HG03442 (cell line): ENCODE measurements at regions not wholly inside any gene's neighbourhood (a gene's known extent, or its start where the extent isn't known, plus 50 kb on each side); places are given as distances from the start of the nearest gene placed in this dataset.
"Not testable (repeated sequence)": the region's sequence is repeated elsewhere in the genome, so short reads cannot be mapped to it uniquely, and the experiment has no call there.

ENCODE experiments used
- ATAC-seq: cut with Tn5 transposase; IDR thresholded peaks from one replicate; pipeline ENCODE4 v1.9.1; 2021; ENCODE audit warnings: mild to moderate bottlenecking, moderate library complexity; ENCODE audit not compliant: unreplicated experiment

DNA sequence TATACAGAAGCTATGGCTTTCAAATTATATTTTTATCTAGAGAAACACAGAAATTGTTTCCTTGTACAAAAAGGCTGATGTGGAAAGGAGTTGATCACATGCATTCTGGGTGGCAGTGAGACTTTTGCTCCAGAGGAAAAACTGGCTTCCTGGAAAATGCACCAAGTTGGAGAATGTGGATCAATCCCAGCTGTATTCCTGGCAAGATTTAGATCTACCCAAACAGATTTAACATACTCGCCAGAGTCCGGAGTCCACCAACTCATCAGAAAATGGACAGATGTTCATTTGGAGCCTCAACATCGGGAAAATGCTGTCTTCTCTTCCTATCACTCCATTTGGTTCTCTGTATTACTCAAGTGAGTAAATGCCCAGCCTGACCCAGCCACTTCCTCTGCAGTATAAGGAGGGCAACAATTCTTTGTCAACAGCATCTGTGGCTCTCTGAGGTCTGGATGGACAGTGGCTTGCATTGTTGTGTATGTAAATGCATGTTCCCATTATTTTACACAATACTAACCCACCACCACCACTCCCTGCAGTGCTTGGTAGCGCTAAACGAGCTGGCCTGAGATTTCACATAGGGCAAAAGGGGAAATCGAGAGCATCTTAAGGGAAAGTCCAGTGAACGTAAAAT lies 226.2 kb upstream of the IRF2BP2 start:
- ATAC-seq = no peak

DNA sequence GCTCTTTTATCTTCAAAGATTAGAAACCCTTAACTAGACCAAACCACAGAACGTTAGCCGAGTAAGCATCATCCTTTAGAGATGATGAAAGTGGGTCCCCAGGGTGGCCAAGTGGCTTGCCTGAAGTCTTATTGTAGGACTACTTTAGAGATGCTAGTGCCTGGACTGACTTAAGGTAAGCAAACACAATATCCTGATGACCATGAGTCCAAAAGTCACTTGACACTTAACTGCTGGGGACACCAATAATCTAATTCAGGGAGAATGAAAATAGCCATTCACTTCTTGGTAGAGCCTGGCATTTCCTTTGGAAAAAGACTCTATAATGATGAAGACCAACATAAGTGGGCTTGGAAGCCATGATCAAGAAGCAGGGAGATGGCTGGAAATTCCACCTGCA lies 225.3 kb upstream of the IRF2BP2 start:
- no peak for ATAC-seq

DNA sequence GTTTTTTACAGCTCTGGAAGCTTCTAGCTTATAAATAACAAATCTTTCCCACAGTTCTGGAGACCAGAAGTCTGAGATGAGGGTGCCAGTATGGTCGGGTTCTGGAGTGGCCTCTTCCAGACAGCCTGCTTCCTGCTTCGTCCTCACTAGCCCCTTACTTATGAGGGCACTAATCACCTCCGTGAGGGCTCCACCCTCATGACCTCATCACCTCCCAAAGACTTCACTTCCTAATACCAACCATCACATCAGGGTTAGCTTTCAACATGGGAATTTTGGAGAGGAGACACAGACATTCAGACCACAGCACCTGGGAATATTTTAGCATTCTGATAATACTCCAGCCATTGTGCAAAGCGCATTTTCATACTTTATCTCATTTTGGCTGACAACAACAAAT lies 223.7 kb upstream of the IRF2BP2 start:
- ATAC-seq = no peak

- ATAC-seq = no peak
These were observed 223.1 kb upstream of the IRF2BP2 start for GRCh38 chr1:234833118-234833517.

DNA sequence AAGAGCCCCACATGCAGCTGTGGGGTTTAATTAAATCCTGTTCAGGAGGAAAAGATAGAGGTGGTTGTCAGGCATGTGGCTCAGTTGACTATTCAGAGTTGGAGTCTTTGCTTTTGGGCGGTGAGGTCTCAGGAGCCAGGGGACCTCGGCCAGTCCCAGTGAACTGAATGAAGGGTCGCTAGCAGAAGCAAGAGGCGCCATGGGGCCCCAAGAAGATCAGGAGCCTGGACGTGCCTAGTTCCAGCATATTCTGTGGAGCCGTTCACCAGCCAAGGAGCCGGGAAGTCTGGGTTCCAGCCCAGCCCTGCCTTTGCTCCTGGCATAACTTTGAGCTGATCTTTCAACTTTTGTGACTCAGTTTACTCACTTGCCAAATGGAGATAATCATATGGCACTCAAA lies 217.7 kb upstream of the IRF2BP2 start:
- ATAC-seq = no peak

- ATAC-seq = no peak
These were observed 217.2 kb upstream of the IRF2BP2 start for GRCh38 chr1:234827181-234827580.

DNA sequence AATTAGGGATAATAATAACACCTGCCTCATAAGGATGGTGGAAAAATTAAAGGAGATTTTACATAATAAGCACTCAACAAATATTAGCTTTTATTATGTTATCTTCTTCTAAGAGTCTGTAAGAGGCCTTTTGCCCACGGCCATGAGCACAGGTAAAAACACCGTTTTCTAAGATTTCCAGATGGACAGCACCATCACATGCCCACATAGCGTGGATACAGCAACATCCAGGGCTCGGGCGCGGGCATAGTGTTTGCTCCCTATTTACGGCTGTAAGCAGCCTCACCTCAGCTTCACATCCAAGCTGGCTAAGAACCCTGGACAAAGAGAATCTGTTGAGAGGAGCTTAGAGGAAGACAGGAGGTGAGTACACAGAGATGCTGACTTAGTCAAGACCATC lies 216.4 kb upstream of the IRF2BP2 start:
- no peak for ATAC-seq

DNA sequence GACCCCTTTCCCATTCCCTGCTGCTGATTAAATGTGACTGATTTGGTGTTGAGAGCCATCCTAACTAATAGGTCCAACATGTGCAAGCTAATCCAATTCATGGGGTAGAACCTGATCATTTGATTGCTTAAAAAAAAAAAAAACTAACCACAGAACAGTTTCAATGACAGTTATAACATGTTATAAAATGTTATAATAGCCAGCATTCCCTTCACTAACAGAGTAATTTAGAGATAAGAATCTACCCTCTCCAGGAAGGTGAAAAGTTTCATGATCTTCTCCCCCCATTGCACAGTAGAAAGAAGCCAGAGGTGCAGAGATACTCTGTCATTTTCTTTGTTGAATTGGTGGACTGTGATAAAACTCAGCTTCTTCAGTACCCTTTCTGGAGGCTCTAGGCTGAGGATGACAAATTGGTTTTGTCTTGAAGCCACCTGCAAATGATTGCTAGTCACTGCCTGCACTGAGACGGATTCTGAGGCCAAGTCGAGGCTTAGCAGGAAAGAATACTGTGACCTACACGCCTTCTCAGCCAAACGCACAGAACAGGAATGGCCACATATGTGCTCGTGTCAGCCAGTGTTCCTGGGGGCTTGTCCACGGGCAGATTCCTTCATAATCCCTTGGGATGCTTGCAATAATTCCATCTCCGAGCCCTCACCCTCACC lies 215.7 kb upstream of the IRF2BP2 start:
- ATAC-seq = no peak

DNA sequence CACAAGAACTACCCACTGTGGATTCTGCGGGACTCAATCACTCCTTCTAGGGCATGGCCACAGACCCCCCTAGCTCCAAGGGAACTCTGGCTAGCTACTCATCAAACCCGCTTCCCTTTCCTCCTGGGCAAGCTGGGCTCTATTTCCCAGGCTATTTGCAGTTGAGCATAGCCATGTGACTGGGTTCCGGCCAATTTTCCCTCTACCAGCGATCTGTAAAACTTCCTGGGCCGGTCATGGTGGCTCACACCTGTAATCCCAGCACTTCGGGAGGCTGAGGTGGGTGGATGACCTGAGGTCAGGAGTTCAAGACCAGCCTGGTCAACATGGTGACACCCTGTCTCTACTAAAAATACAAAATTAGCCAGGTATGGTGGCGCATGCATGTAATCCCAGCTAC lies 214.9 kb upstream of the IRF2BP2 start:
- ATAC-seq = not testable (repeated sequence)

DNA sequence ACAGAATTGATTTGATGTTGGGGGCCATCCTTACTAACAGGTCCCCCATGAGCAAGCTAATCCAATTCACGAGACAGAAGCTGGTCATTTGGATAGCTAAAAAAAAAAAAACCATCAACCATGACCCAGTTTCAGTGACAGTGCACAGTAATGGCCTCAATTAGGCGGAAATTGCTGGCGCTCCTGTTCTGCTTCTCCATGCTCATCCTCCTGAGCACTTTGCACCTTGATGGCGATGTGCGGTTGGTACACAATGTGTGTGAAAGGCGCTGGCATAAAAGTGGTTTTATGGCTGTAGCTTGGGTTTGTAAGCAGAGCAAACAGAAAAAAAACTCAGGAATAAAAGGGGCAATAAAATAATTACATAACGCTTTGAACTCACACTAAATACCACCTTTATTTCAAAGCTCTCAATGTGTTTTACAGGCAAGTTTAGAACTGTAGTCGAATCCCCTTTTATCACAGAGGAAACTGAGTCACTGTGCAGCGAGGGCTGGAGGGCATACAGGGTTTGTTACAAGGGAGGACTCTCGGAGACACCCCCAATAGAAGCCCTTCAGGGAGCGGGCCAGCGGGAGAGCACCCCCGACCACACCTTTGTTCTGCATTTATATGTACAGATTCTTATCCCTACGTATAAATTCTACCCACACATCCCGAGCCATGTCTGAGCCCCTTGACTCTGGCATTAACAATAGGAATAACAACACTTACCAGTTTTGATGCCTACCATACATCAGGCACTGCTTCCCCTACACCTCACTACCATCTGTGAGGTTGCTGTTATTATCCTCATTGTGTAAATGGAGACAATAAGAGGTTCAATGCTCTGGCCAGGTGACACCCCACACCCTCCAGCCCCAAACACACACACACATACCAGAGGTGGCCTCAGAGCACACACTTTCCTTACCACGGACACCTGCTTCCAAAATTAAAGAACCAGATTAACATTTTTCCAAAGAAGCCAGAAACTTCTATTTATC lies 213.5 kb upstream of the IRF2BP2 start:
- ATAC-seq = no peak

DNA sequence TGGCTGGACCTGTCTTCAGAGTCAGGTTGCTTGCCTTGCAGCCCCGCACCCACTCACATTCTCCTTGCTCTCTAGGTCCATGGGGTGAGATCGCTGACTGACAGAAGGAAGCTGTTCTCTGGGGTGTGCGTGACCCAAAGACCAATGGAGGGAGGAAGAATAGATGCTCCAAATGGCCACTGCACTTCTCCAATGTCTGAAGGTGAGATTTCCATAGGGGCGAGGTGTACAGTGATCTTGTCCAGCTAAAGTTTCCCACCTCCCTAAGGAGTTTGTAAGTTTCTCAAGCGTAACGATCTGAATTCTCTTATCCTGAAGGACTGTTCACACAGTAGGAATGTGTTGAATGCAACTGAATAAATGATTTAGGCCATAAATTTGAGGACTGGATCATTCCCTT lies 211.9 kb upstream of the IRF2BP2 start:
- ATAC-seq = no peak

- ATAC-seq = no peak
These were observed 210.6 kb upstream of the IRF2BP2 start for GRCh38 chr1:234820597-234820996.

DNA sequence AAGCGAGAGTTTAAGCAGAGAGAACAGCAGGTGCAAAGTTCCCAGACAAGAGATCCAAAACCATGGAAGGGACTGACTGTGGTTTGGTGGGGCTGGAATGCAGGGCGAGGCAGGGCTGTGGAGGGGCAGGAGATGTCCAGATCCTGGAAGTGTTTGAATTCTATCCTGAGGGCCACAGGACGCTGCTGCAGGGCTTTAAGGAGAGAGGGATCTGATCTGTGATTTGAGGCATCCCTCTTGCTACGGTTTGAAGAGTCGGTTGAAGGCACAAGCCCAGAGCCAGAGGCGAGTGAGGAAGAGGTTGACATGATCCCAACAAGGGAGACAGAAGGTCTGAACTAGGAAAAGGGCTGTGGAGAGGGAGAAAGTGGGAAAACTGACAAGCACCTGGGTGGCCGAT lies 209.9 kb upstream of the IRF2BP2 start:
- ATAC-seq = not testable (repeated sequence)

GRCh38 chr1:234818040-234818387 lies 208.0 kb upstream of the IRF2BP2 start:
- ATAC-seq = not testable (repeated sequence)

- not testable (repeated sequence) for ATAC-seq
These were observed 207.5 kb upstream of the IRF2BP2 start for GRCh38 chr1:234817313-234818039.

DNA sequence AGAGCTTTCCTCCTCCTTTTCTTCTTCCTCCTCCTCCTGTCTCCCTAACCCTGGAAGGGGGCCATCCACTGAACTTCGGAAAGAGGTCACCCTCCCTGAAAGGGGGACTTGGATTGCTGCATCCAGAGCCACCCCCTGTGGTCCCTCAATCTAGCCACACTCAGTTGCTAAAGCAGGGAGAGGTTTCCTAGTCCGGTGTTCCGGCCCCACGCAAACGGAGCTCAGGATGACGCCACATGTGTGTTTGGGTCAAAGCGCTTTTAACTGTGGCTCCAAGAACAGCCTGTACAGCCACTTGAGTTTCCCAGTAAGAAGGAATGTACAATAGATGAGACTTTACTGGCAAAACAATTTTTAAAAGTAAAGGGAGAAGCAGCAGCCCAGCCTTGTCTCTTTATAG lies 206.9 kb upstream of the IRF2BP2 start:
- ATAC-seq = not testable (repeated sequence)

DNA sequence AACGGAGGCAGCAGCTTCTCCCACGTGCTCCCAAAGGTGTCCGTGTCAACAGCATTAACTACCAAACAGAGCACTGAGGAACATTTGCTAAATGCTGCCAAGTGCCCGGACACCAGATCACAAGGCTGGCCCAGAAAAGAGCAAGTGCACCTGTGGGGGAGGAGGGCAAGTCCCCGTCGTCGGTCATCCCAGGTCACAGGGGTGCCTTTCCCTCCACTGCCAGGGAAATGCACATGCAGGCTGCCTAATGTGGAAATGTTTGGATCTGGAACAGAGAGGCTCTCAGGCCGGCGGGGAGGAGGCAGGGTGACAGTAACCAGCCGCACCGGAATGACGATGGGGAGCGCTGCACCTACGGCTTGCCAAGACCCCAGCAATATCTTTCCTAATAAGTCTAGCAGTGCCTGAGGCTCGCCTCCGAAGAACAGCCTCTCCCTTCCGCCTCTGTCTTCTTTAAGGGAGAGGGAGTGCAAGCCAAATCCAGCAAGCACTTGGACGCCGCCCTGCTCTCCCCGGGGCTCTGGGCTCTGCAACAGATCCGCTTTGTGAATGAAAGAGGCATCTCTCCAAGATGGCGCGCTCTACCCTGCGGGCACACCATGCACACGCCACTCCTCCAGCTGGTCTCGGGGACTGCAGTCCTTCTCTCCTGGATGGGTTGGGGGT lies 206.3 kb upstream of the IRF2BP2 start:
- not testable (repeated sequence) for ATAC-seq

GRCh38 chr1:234815295-234815815 lies 205.4 kb upstream of the IRF2BP2 start:
- not testable (repeated sequence) for ATAC-seq

- not testable (repeated sequence) for ATAC-seq
These were observed 204.3 kb upstream of the IRF2BP2 start for GRCh38 chr1:234814235-234814634.

- not testable (repeated sequence) for ATAC-seq
These were observed 201.8 kb upstream of the IRF2BP2 start for GRCh38 chr1:234811824-234812223.
